Calu3 (cell line): ENCODE measurements at regions not wholly inside any gene's neighbourhood (a gene's known extent, or its start where the extent isn't known, plus 50 kb on each side); places are given as distances from the start of the nearest gene placed in this dataset.

Experiments used
- BruUV-seq: library from RNA; stranded (reverse); fragments of 400-500 nt; replicated peaks from 2 replicates; lab custom pipeline; 2021; lab: Mats Ljungman, UMichigan
- CTCF ChIA-PET: fragments of 300-600 bp; sonication (Branson Sonifier 250); formaldehyde crosslinking; loops from one replicate; lab custom pipeline; 2022; ENCODE audit warnings: antibody characterized with exemption; lab: Charles Lee
- DNase-seq: peaks from one replicate; pipeline ENCODE4 v3.0.0; 2022
- H3K27ac Mint-ChIP-seq: one replicate; pipeline ENCODE4 v1.8.0; 2022; ENCODE audit warnings: mixed read lengths; ENCODE audit not compliant: unreplicated experiment
- H3K27me3 Mint-ChIP-seq: one replicate; pipeline ENCODE4 v1.8.0; 2022; ENCODE audit warnings: mixed read lengths; ENCODE audit not compliant: unreplicated experiment
- H3K36me3 Mint-ChIP-seq: one replicate; pipeline ENCODE4 v1.8.0; 2022; ENCODE audit warnings: mild to moderate bottlenecking, moderate library complexity, mixed read lengths; ENCODE audit not compliant: insufficient read depth, unreplicated experiment
- H3K4me1 Mint-ChIP-seq: one replicate; pipeline ENCODE4 v1.8.0; 2022; ENCODE audit warnings: mild to moderate bottlenecking, low read depth, mixed read lengths; ENCODE audit not compliant: unreplicated experiment
- H3K4me3 Mint-ChIP-seq: one replicate; pipeline ENCODE4 v1.8.0; 2022; ENCODE audit warnings: mild to moderate bottlenecking, low read depth, moderate library complexity, mixed read lengths; ENCODE audit not compliant: unreplicated experiment
- H3K9me3 Mint-ChIP-seq: one replicate; pipeline ENCODE4 v1.8.0; 2022; ENCODE audit warnings: low read depth, mixed read lengths; ENCODE audit not compliant: unreplicated experiment
- CTCF ChIP-seq: fragments of 200-600 bp; IDR thresholded peaks from one replicate; pipeline ENCODE4 v1.8.0; 2022; ENCODE audit warnings: antibody characterized with exemption; ENCODE audit not compliant: unreplicated experiment
- intact Hi-C: fragments of 100-400 bp; cut with micrococcal nuclease; formaldehyde crosslinking; loops from one replicate; pipeline ENCODE4 v1.10.0; 2022; ENCODE audit not compliant: unreplicated experiment

GRCh38 chr10:31707093-31708039 is 221.3 kb downstream of the ARHGAP12 start:
- no peak overlapping the region for H3K4me3 Mint-ChIP-seq
- intact Hi-C loops = no loop called here
- no peaks in the 10 kb centered on the region for H3K4me1 Mint-ChIP-seq
- peaks cover 51% of the 10 kb centered on the region for H3K27me3 Mint-ChIP-seq
- no peaks in the 10 kb centered on the region for H3K36me3 Mint-ChIP-seq
- DNase-seq = no peak
- TF ChIP-seq CTCF = no peak
- H3K27ac Mint-ChIP-seq = no peak overlapping the region
- BruUV-seq = no TSS peak
- H3K9me3 Mint-ChIP-seq = peaks cover 6% of the 10 kb centered on the region
- CTCF ChIA-PET = no interaction called here

- no TSS peak for BruUV-seq
- Mint-ChIP-seq H3K4me3 (no peak overlapping the region), H3K27me3 (peaks cover 51% of the 10 kb centered on the region), H3K4me1 (no peaks in the 10 kb centered on the region), H3K9me3 (peaks cover under 1% of the 10 kb centered on the region), H3K27ac (no peak overlapping the region), H3K36me3 (no peaks in the 10 kb centered on the region)
- CTCF ChIA-PET = interaction anchor here (0.6 kb wide), 1 partner anchor 190 kb away, joined by 3 read pairs; no protein-coding TSS in a partner anchor
- intact Hi-C loops = no loop called here
- no peak for TF ChIP-seq CTCF
- DNase-seq = no peak
Observed at GRCh38 chr10:31706464-31707092, 222.1 kb downstream of the ARHGAP12 start.

GRCh38 chr10:31705136-31705535 is 223.5 kb downstream of the ARHGAP12 start:
- CTCF ChIA-PET = no interaction called here
- no peak overlapping the region for H3K27ac Mint-ChIP-seq
- no peaks in the 10 kb centered on the region for H3K9me3 Mint-ChIP-seq

GRCh38 chr10:31704195-31704594 is 224.4 kb downstream of the ARHGAP12 start:
- Mint-ChIP-seq H3K27ac (no peak overlapping the region), H3K4me3 (no peak overlapping the region), H3K4me1 (no peaks in the 10 kb centered on the region), H3K9me3 (no peaks in the 10 kb centered on the region), H3K27me3 (peaks cover 49% of the 10 kb centered on the region), H3K36me3 (no peaks in the 10 kb centered on the region)
- DNase-seq = no peak
- TF ChIP-seq CTCF = no peak
- BruUV-seq = no TSS peak
- intact Hi-C loops = no loop called here
- CTCF ChIA-PET = no interaction called here

More at GRCh38 chr10:31705136-31705535, 223.5 kb downstream of the ARHGAP12 start:
- intact Hi-C loops = no loop called here
- BruUV-seq = no TSS peak
- Mint-ChIP-seq H3K27me3 (peaks cover 49% of the 10 kb centered on the region), H3K4me3 (no peak overlapping the region), H3K4me1 (no peaks in the 10 kb centered on the region), H3K36me3 (no peaks in the 10 kb centered on the region)
- no peak for TF ChIP-seq CTCF
- no peak for DNase-seq
